ENCODE measurements at regions not wholly inside any gene's neighbourhood (a gene's known extent, or its start where the extent isn't known, plus 50 kb on each side); places are given as distances from the start of the nearest gene placed in this dataset.

- DNase-seq (ENCODE audit: low spot score in 2 of 2, unreplicated experiment in 2 of 2): no peak
- Mint-ChIP-seq H3K4me3 (no peak overlapping the region), H3K4me1 (peaks cover 16% of the 10 kb centered on the region), H3K9me3 (no peaks in the 10 kb centered on the region), H3K27ac (no peak overlapping the region), H3K36me3 (peaks cover 5% of the 10 kb centered on the region), H3K27me3 (ENCODE audit: low read depth) (no peaks in the 10 kb centered on the region)
- TF ChIP-seq CTCF (IDR thresholded peaks at IDR 0.05; ENCODE audit: unreplicated experiment): no peak
Measured at GRCh38 chr13:73987618-73988017, 146.6 kb downstream of the KLF12 start.

- peaks cover 22% of the 10 kb centered on the region for H3K4me1 Mint-ChIP-seq
- no peak overlapping the region for H3K4me3 Mint-ChIP-seq
- H3K36me3 Mint-ChIP-seq: peaks cover 5% of the 10 kb centered on the region
- no peak for DNase-seq (ENCODE audit: low spot score in 2 of 2, unreplicated experiment in 2 of 2)
- no peak overlapping the region for H3K27ac Mint-ChIP-seq
- no peak for TF ChIP-seq CTCF (IDR thresholded peaks at IDR 0.05; ENCODE audit: unreplicated experiment)
- H3K27me3 Mint-ChIP-seq (ENCODE audit: low read depth): no peaks in the 10 kb centered on the region
- H3K9me3 Mint-ChIP-seq: no peaks in the 10 kb centered on the region
Measured at GRCh38 chr13:73985783-73986182, 148.4 kb downstream of the KLF12 start.

GRCh38 chr13:73984949-73985691 lies 149.1 kb downstream of the KLF12 start:
- no peak for DNase-seq (ENCODE audit: low spot score in 2 of 2, unreplicated experiment in 2 of 2)
- H3K27ac Mint-ChIP-seq: no peak overlapping the region
- peaks cover 20% of the 10 kb centered on the region for H3K4me1 Mint-ChIP-seq
- H3K27me3 Mint-ChIP-seq (ENCODE audit: low read depth): no peaks in the 10 kb centered on the region
- H3K36me3 Mint-ChIP-seq: peaks cover 6% of the 10 kb centered on the region
- TF ChIP-seq CTCF (IDR thresholded peaks at IDR 0.05; ENCODE audit: unreplicated experiment): no peak
- no peak overlapping the region for H3K4me3 Mint-ChIP-seq
- H3K9me3 Mint-ChIP-seq: no peaks in the 10 kb centered on the region

- Mint-ChIP-seq H3K9me3 (no peaks in the 10 kb centered on the region), H3K27me3 (ENCODE audit: low read depth) (no peaks in the 10 kb centered on the region)
Measured at GRCh38 chr13:73984201-73984600, 150.0 kb downstream of the KLF12 start.

GRCh38 chr13:73983109-73983508 lies 151.1 kb downstream of the KLF12 start:
- no peak for TF ChIP-seq CTCF (IDR thresholded peaks at IDR 0.05; ENCODE audit: unreplicated experiment)
- Mint-ChIP-seq H3K9me3 (peaks cover 4% of the 10 kb centered on the region), H3K27me3 (ENCODE audit: low read depth) (no peaks in the 10 kb centered on the region), H3K27ac (no peak overlapping the region), H3K4me1 (peaks cover 11% of the 10 kb centered on the region), H3K4me3 (no peak overlapping the region), H3K36me3 (peaks cover 12% of the 10 kb centered on the region)
- no peak for DNase-seq (ENCODE audit: low spot score in 2 of 2, unreplicated experiment in 2 of 2)

More at GRCh38 chr13:73984201-73984600, 150.0 kb downstream of the KLF12 start:
- DNase-seq (ENCODE audit: low spot score in 2 of 2, unreplicated experiment in 2 of 2): no peak
- Mint-ChIP-seq H3K27ac (no peak overlapping the region), H3K36me3 (peaks cover 6% of the 10 kb centered on the region), H3K4me1 (peaks cover 15% of the 10 kb centered on the region), H3K4me3 (no peak overlapping the region)
- no peak for TF ChIP-seq CTCF (IDR thresholded peaks at IDR 0.05; ENCODE audit: unreplicated experiment)

Data from mesothelial cell of epicardium (in vitro differentiated cells).